Fibroblast of villous mesenchyme (primary cell): ENCODE measurements at regions not wholly inside any gene's neighbourhood (a gene's known extent, or its start where the extent isn't known, plus 50 kb on each side); places are given as distances from the start of the nearest gene placed in this dataset.

Experiments
- DNase-seq: peaks from one replicate; pipeline ENCODE4 v3.0.0-alpha.2; 2010; ENCODE audit warnings: low read depth
- H3K4me3 ChIP-seq: 2 replicates; pipeline ENCODE4 v1.5.1; 2011; ENCODE audit warnings: low read depth, mild to moderate bottlenecking, low read length
- CTCF ChIP-seq: IDR thresholded peaks from 2 replicates; pipeline ENCODE4 v1.5.1; 2012; ENCODE audit warnings: low read depth, mild to moderate bottlenecking, low read length; ENCODE audit not compliant: insufficient read depth

DNA sequence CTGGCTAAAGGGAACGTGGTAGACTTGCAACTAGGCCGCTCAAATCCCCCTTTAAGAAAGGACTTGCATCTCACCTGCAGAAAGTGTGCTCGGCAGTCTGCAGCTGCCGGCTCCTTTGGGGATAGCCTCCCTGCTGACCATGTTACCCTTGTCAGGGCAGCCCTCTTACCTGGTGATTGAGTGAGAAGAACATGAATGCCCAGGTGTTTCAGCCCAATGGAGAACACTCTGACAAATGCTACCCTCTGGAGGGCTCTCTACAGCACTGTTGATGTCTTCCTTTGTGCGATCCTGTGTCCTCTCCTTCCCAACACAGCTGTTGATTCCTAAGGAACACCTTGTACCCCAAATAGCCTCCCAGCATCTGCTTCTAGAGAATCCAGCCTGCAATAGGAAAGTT, 178.7 kb upstream of the LDB2 start:
- no peak for TF ChIP-seq CTCF
- no peak for DNase-seq
- no peak overlapping the region for H3K4me3 ChIP-seq

GRCh38 chr4:17072483-17072882, 174.0 kb upstream of the LDB2 start:
- DNase-seq = peak; percentile 65
- TF ChIP-seq CTCF = no peak
- no peak overlapping the region for H3K4me3 ChIP-seq

- H3K4me3 ChIP-seq = no peak overlapping the region
- no peak for TF ChIP-seq CTCF
- peak; percentile 67 for DNase-seq
Observed at GRCh38 chr4:17068891-17069290, 170.4 kb upstream of the LDB2 start.

GRCh38 chr4:17068392-17068791, 169.9 kb upstream of the LDB2 start:
- DNase-seq = peak; percentile 49

GRCh38 chr4:17066972-17067371, 168.5 kb upstream of the LDB2 start:
- DNase-seq = peak; percentile 65
- no peak for TF ChIP-seq CTCF
- H3K4me3 ChIP-seq = no peak overlapping the region

More at GRCh38 chr4:17068392-17068791, 169.9 kb upstream of the LDB2 start:
- H3K4me3 ChIP-seq = no peak overlapping the region
- TF ChIP-seq CTCF = no peak

DNA sequence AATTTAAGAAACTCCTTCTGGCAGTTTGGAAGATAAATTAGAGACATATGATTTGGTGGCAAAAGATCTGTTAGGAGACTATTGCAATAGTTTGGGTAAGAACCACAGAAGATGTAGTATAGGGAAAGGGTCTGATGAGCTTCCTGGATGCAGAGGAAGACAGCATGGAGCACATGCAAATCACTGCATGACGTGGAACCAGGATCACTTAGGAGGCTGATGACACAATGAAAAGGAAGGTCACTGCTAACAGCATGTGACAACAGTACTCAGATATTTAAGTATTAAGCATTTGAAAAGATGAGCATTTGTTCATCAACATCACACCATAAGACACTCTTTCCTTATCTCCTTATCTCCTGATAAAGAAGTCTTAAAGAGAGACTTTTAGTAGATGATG, 167.8 kb upstream of the LDB2 start:
- H3K4me3 ChIP-seq = no peak overlapping the region
- no peak for TF ChIP-seq CTCF
- DNase-seq = no peak

DNA sequence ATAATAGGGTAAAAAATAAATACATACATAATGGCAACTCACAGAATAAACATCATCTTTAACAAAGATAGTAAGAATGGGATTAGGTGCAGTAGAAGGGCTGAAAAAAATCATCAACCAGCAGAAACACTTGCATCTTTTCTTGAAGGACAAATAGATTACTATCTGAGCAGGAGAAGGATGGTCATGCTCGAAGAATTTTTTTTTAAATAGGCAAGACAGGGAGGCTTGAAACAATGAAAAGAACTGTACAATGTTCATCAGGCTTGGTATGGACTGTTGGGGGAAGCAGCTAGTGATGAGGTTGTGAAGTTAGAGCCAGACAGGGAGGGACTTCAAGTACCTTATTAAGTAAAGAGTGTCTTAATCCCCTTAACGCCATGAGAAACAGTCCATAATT, 167.4 kb upstream of the LDB2 start:
- DNase-seq = no peak
- TF ChIP-seq CTCF = no peak
- H3K4me3 ChIP-seq = no peak overlapping the region
